Right lobe of liver (tissue), 6 donors: ENCODE measurements at regions not wholly inside any gene's neighbourhood (a gene's known extent, or its start where the extent isn't known, plus 50 kb on each side); places are given as distances from the start of the nearest gene placed in this dataset.
A peak's percentile ranks its signal among the peaks of the same experiment; 100 is the strongest.

ENCODE experiments used
- ATAC-seq, 4 donors: fragments of 200-7000 bp; cut with Tn5 transposase; one replicate each; pipeline ENCODE4 v1.9.1; 2020; ENCODE audit warnings: mild to moderate bottlenecking in 4 of 4, moderate library complexity in 4 of 4
- DNase-seq, 3 donors: peaks; one replicate each; pipeline ENCODE4 v3.0.0-alpha.2; 2020
- H3K27ac ChIP-seq, 3 donors: fragments of 200-600 bp; one replicate each; pipeline ENCODE4 v1.8.0; 2022
- H3K27me3 ChIP-seq, 2 donors: fragments of 200-600 bp; one replicate each; pipeline ENCODE4 v1.8.0; 2022
- H3K36me3 ChIP-seq, 4 donors: fragments of 200-600 bp; sonication (generic) in 1 of 4; one replicate each; pipeline versions ENCODE4 v1.5.1 to v1.8.0; 2017 to 2022; ENCODE audit warnings: control low read depth in 1 of 4
- H3K4me1 ChIP-seq, 4 donors: fragments of 200-600 bp; sonication (generic) in 1 of 4; one replicate each; pipeline versions ENCODE4 v1.5.1 to v1.8.0; 2017 to 2022; ENCODE audit warnings: control low read depth in 1 of 4
- H3K4me3 ChIP-seq, 3 donors: fragments of 200-600 bp; one replicate each; pipeline ENCODE4 v1.8.0; 2022
- H3K9me3 ChIP-seq, 4 donors: fragments of 200-600 bp; sonication (generic) in 1 of 4; one replicate each; pipeline versions ENCODE4 v1.5.1 to v1.8.0; 2017 to 2022; ENCODE audit warnings: control low read depth in 1 of 4
- POLR2A ChIP-seq: fragments of 450-650 bp; IDR thresholded peaks from one replicate; pipeline ENCODE4 v1.6.1; 2017; ENCODE audit warnings: antibody characterized with exemption, mild to moderate bottlenecking
- WGBS: methylation state at CpG from one replicate; pipeline ENCODE4 v1.1.6; 2018; ENCODE audit warnings: low coverage, low lambda C conversion rate; ENCODE audit not compliant: insufficient coverage; ENCODE audit errors: missing lambda C conversion rate; 5-methylcytosine and 5-hydroxymethylcytosine counted together
- intact Hi-C, 2 donors: fragments of 100-400 bp; cut with DNase I; formaldehyde crosslinking; loops; one replicate each; pipeline versions ENCODE4 v1.11.2 to v1.14.1; 2022
- TF ChIP-seq, protein P1 (sequence below), 4 donors: fragments of 200-600 bp in 3 of 4; fragments of 450-650 bp in 1 of 4; IDR thresholded peaks; one replicate each; pipeline versions ENCODE4 v1.5.1 to v1.8.0; 2016 to 2022; ENCODE audit warnings: antibody characterized with exemption in 4 of 4, mild to moderate bottlenecking in 2 of 4
- donor health status: DM: no; HTN: yes; CAD: no.
- donor health status: DM: no; HTN: no; CAD: no.
- donor health status: DM: no; HTN: no; CAD: no.
- donor health status: DM: no; HTN: yes; CAD: no.
- donor health status: DM: no; HTN: yes; CAD: no.

DNA sequence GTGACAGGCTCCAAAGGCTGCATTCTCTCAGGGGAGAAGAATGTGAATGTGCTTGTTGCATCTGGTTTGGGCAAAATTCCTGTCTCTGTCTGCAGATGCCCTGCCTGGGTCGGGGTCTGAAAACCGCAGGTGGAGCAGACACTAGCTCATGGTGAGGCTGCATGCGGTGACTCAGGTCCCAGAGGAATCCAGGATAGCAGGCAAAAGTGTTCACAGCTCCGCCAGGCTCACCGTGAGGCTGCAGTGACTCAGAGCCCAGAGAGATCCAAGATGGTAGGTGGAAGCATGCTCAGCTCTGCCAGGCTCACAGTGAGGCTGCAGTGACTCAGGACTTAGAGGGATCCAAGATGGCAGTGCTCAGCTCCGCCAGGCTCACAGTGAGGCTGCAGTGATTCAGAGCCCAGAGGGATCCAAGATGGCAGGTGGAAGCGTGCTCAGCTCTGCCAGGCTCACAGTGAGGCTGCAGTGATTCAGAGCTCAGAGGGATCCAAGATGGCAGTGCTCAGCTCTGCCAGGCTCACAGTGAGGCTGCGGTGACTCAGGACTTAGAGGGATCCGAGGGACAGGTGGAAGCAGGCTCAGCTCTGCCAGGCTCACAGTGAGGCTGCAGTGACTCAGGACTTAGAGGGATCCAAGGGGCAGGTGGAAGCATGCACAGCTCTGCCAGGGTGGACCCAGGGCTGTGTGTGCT lies 200.5 kb downstream of the ACKR3 start:
- no peak overlapping the region for H3K4me3 ChIP-seq
- WGBS = 93% methylated on average over 2 of the region's 9 CpGs
- H3K27ac ChIP-seq = no peak overlapping the region
- DNase-seq (no peak), ATAC-seq (no peak)
- H3K27me3 ChIP-seq = no peaks in the 10 kb centered on the region
- no peaks in the 10 kb centered on the region for H3K36me3 ChIP-seq
- TF ChIP-seq, protein P1, sequence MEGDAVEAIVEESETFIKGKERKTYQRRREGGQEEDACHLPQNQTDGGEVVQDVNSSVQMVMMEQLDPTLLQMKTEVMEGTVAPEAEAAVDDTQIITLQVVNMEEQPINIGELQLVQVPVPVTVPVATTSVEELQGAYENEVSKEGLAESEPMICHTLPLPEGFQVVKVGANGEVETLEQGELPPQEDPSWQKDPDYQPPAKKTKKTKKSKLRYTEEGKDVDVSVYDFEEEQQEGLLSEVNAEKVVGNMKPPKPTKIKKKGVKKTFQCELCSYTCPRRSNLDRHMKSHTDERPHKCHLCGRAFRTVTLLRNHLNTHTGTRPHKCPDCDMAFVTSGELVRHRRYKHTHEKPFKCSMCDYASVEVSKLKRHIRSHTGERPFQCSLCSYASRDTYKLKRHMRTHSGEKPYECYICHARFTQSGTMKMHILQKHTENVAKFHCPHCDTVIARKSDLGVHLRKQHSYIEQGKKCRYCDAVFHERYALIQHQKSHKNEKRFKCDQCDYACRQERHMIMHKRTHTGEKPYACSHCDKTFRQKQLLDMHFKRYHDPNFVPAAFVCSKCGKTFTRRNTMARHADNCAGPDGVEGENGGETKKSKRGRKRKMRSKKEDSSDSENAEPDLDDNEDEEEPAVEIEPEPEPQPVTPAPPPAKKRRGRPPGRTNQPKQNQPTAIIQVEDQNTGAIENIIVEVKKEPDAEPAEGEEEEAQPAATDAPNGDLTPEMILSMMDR (IDR thresholded peaks at IDR 0.05) = no peak
- no peak for TF ChIP-seq POLR2A
- H3K4me1 ChIP-seq = no peaks in the 10 kb centered on the region
- intact Hi-C loops = no loop called here
- no peaks in the 10 kb centered on the region for H3K9me3 ChIP-seq

GRCh38 chr2:236772220-236772837 lies 202.7 kb downstream of the ACKR3 start:
- TF ChIP-seq, protein P1 (IDR thresholded peaks at IDR 0.05) = no peak
- no peak for TF ChIP-seq POLR2A
- Histone ChIP-seq H3K27me3 (no peaks in the 10 kb centered on the region), H3K4me1 (peaks cover 0 to 5% (median 0%) of the 10 kb centered on the region in 4 donors), H3K9me3 (no peaks in the 10 kb centered on the region), H3K36me3 (no peaks in the 10 kb centered on the region), H3K4me3 (no peak overlapping the region), H3K27ac (no peak overlapping the region)
- no peak for DNase-seq
- WGBS = 64% methylated on average over 8 of the region's 17 CpGs
- intact Hi-C loops = no loop called here
- ATAC-seq = peak; percentile 48 to 78 (median 58)

- ATAC-seq (no peak), DNase-seq (no peak)
- peaks cover 0 to 5% (median 0%) of the 10 kb centered on the region in 4 donors for H3K4me1 ChIP-seq
- intact Hi-C loops = no loop called here
- no peak overlapping the region for H3K4me3 ChIP-seq
- H3K27ac ChIP-seq = no peak overlapping the region
- H3K9me3 ChIP-seq = no peaks in the 10 kb centered on the region
- no peaks in the 10 kb centered on the region for H3K36me3 ChIP-seq
- no peaks in the 10 kb centered on the region for H3K27me3 ChIP-seq
- no peak for TF ChIP-seq POLR2A
- TF ChIP-seq, protein P1 (IDR thresholded peaks at IDR 0.05) = no peak
- 50% methylated on average over 1 of the region's 9 CpGs for whole genome bisulfite sequencing
Measured at GRCh38 chr2:236773206-236773605, 203.6 kb downstream of the ACKR3 start.

- ATAC-seq = no peak
- WGBS = 46% methylated on average over 2 of the region's 9 CpGs
- intact Hi-C loops = no loop called here
- Histone ChIP-seq H3K27ac (no peak overlapping the region), H3K4me1 (peaks cover 0 to 5% (median 0%) of the 10 kb centered on the region in 4 donors), H3K36me3 (no peaks in the 10 kb centered on the region), H3K4me3 (no peak overlapping the region), H3K9me3 (no peaks in the 10 kb centered on the region), H3K27me3 (no peaks in the 10 kb centered on the region)
- DNase-seq = no peak
- TF ChIP-seq, protein P1 (IDR thresholded peaks at IDR 0.05) = no peak
Measured at GRCh38 chr2:236774171-236774570, 204.5 kb downstream of the ACKR3 start.
